Astrocyte (in vitro differentiated cells and primary cell): ENCODE measurements at regions not wholly inside any gene's neighbourhood (a gene's known extent, or its start where the extent isn't known, plus 50 kb on each side); places are given as distances from the start of the nearest gene placed in this dataset.

Experiments used
- DNase-seq: peaks from one replicate; pipeline ENCODE4 v3.0.0-alpha.2; 2010; ENCODE audit warnings: low read depth
- FAIRE-seq: peaks from 2 replicates; lab custom pipeline; 2011; peaks lifted over from hg19 to GRCh38; lab: Jason Lieb, UNC
- H2AFZ ChIP-seq: 2 replicates; pipeline ENCODE4 v1.6.0; 2012; ENCODE audit warnings: low read depth, low read length, inconsistent platforms
- H3K27ac ChIP-seq: 2 replicates; pipeline ENCODE4 v1.5.1; 2011; ENCODE audit warnings: low read depth, low read length, inconsistent platforms
- H3K27me3 ChIP-seq: 2 replicates; pipeline ENCODE4 v1.6.0; 2011; ENCODE audit warnings: low read length, inconsistent platforms; ENCODE audit not compliant: insufficient read depth
- H3K36me3 ChIP-seq: 2 replicates; pipeline ENCODE4 v1.5.1; 2011; ENCODE audit warnings: low read length, inconsistent platforms; ENCODE audit not compliant: insufficient read depth
- H3K4me1 ChIP-seq: 2 replicates; pipeline ENCODE4 v1.5.1; 2011; ENCODE audit warnings: low read length, inconsistent platforms; ENCODE audit not compliant: insufficient read depth
- H3K4me2 ChIP-seq: 2 replicates; pipeline ENCODE4 v1.6.0; 2012; ENCODE audit warnings: low read length, inconsistent platforms
- H3K4me3 ChIP-seq: 2 replicates; pipeline ENCODE4 v1.5.1; 2011; ENCODE audit warnings: low read depth, mild to moderate bottlenecking, low read length, inconsistent platforms; ENCODE audit not compliant: insufficient read depth
- H3K79me2 ChIP-seq: 2 replicates; pipeline ENCODE4 v1.6.0; 2012; ENCODE audit warnings: mild to moderate bottlenecking, low read length, inconsistent platforms; ENCODE audit not compliant: insufficient read depth
- H3K9ac ChIP-seq: 2 replicates; pipeline ENCODE4 v1.6.0; 2012; ENCODE audit warnings: mild to moderate bottlenecking, low read length, inconsistent platforms
- H3K9me3 ChIP-seq: 2 replicates; pipeline ENCODE4 v1.5.1; 2012; ENCODE audit warnings: low read depth, mild to moderate bottlenecking, low read length, inconsistent platforms; ENCODE audit not compliant: insufficient read depth
- H4K20me1 ChIP-seq: 2 replicates; pipeline ENCODE4 v1.6.0; 2012; ENCODE audit warnings: low read length, inconsistent platforms; ENCODE audit not compliant: insufficient read depth
- H3K27ac Mint-ChIP-seq: one replicate; pipeline ENCODE4 v1.8.0; 2021; ENCODE audit warnings: mild to moderate bottlenecking, mixed read lengths; ENCODE audit not compliant: unreplicated experiment
- H3K27me3 Mint-ChIP-seq: one replicate; pipeline ENCODE4 v1.8.0; 2021; ENCODE audit warnings: low read depth, mixed read lengths; ENCODE audit not compliant: unreplicated experiment
- H3K36me3 Mint-ChIP-seq: one replicate; pipeline ENCODE4 v1.8.0; 2021; ENCODE audit warnings: low read depth, mixed read lengths; ENCODE audit not compliant: unreplicated experiment
- H3K4me1 Mint-ChIP-seq: one replicate; pipeline ENCODE4 v1.8.0; 2021; ENCODE audit warnings: low read depth, mixed read lengths; ENCODE audit not compliant: unreplicated experiment
- H3K4me3 Mint-ChIP-seq: one replicate; pipeline ENCODE4 v1.8.0; 2021; ENCODE audit warnings: mild to moderate bottlenecking, moderate library complexity, mixed read lengths; ENCODE audit not compliant: unreplicated experiment
- H3K9me3 Mint-ChIP-seq: one replicate; pipeline ENCODE4 v1.8.0; 2021; ENCODE audit warnings: mild to moderate bottlenecking, mixed read lengths; ENCODE audit not compliant: unreplicated experiment
- EZH2 ChIP-seq: IDR thresholded peaks from 2 replicates; pipeline ENCODE4 v1.6.1; 2012; ENCODE audit warnings: mild to moderate bottlenecking, low read length, inconsistent platforms; ENCODE audit not compliant: insufficient read depth
- TF ChIP-seq, protein P1 (sequence below): IDR thresholded peaks from 2 replicates; pipeline ENCODE4 v1.5.1; 2011; ENCODE audit warnings: low read depth, mild to moderate bottlenecking, inconsistent platforms, low read length, moderate library complexity; ENCODE audit not compliant: insufficient read depth

DNA sequence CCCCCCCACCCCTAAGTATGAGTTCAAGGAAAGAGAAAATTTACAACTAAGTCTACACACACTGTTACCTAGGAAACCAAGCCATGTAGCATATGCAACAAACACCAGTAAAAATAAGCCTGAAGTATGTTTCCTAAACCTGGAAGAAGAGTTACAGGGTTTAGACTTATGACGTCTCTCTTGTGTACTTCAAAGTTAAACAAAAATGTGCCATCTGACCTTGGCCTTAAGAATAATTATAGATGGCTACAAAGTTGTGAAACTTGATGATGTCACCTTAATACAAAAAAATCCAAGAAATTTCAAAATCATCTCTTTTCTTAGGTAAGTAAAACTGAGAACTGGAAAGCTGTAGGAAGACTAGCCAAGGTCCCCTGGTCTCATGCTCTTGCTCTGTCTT, 297.6 kb upstream of the NRXN1 start:
- Histone ChIP-seq H2AFZ (no peak overlapping the region), H4K20me1 (no peaks in the 10 kb centered on the region), H3K79me2 (no peaks in the 10 kb centered on the region), H3K4me3 (no peak overlapping the region), H3K36me3 (no peaks in the 10 kb centered on the region), H3K4me2 (no peak overlapping the region), H3K27me3 (no peaks in the 10 kb centered on the region), H3K9me3 (no peaks in the 10 kb centered on the region), H3K27ac (no peak overlapping the region), H3K4me1 (no peaks in the 10 kb centered on the region), H3K9ac (no peak overlapping the region)
- Mint-ChIP-seq H3K4me1 (no peaks in the 10 kb centered on the region), H3K27me3 (no peaks in the 10 kb centered on the region), H3K36me3 (no peaks in the 10 kb centered on the region), H3K27ac (no peak overlapping the region), H3K4me3 (no peak overlapping the region), H3K9me3 (no peaks in the 10 kb centered on the region)
- DNase-seq (no peak), FAIRE-seq (no peak)
- TF ChIP-seq EZH2, result no peak
- TF ChIP-seq, protein P1, sequence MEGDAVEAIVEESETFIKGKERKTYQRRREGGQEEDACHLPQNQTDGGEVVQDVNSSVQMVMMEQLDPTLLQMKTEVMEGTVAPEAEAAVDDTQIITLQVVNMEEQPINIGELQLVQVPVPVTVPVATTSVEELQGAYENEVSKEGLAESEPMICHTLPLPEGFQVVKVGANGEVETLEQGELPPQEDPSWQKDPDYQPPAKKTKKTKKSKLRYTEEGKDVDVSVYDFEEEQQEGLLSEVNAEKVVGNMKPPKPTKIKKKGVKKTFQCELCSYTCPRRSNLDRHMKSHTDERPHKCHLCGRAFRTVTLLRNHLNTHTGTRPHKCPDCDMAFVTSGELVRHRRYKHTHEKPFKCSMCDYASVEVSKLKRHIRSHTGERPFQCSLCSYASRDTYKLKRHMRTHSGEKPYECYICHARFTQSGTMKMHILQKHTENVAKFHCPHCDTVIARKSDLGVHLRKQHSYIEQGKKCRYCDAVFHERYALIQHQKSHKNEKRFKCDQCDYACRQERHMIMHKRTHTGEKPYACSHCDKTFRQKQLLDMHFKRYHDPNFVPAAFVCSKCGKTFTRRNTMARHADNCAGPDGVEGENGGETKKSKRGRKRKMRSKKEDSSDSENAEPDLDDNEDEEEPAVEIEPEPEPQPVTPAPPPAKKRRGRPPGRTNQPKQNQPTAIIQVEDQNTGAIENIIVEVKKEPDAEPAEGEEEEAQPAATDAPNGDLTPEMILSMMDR, result no peak

DNA sequence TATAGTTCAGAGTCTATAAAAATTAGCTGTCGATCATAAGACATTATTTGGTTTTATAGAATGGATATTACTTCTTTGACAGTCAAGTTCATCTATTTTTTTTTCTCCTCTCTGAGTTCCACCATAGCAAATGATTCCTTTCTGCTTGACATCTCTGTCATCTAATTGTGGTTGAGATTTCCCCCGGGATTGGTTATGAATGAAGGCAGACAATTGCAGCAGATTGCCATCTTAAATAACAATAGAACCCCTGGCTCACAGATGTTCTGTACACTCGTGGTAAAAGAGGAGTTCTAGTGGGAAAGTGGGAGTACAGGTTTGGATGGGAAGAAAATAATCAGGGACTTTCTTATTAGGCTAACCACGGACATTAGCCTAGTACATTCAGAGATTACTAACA, 292.1 kb upstream of the NRXN1 start:
- Histone ChIP-seq H3K27me3 (no peaks in the 10 kb centered on the region), H3K27ac (no peak overlapping the region), H2AFZ (no peak overlapping the region), H3K4me1 (no peaks in the 10 kb centered on the region), H3K4me3 (no peak overlapping the region), H4K20me1 (no peaks in the 10 kb centered on the region), H3K79me2 (no peaks in the 10 kb centered on the region), H3K9ac (no peak overlapping the region), H3K36me3 (no peaks in the 10 kb centered on the region), H3K9me3 (no peaks in the 10 kb centered on the region), H3K4me2 (no peak overlapping the region)
- H3K27ac Mint-ChIP-seq, result no peak overlapping the region
- H3K4me3 Mint-ChIP-seq, result no peak overlapping the region
- no peaks in the 10 kb centered on the region for H3K27me3 Mint-ChIP-seq
- TF ChIP-seq, protein P1, result no peak
- TF ChIP-seq EZH2, result no peak
- H3K4me1 Mint-ChIP-seq, result no peaks in the 10 kb centered on the region
- DNase-seq (no peak), FAIRE-seq (no peak)
- no peaks in the 10 kb centered on the region for H3K9me3 Mint-ChIP-seq
- no peaks in the 10 kb centered on the region for H3K36me3 Mint-ChIP-seq

DNA sequence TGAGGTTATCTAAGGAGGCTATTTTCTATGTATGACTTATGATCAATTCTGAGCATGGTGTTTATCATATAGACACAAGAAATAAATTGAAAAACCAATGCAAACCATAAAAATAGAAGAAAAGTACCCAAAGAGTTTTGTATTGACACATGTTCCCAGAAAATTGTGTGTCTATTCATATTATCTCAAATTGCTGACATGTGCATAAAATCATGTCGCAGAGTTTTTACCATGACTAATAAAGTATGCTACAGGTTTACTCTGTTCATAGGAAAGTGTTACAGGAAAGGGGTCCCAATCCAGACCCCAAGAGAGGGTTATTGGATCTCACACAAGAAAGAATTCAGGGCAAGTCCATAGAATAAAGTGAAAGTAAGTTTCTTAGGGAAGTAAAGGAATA, 290.7 kb upstream of the NRXN1 start:
- H4K20me1 ChIP-seq, result no peaks in the 10 kb centered on the region
- H3K27me3 Mint-ChIP-seq, result no peaks in the 10 kb centered on the region
- H3K27me3 ChIP-seq, result no peaks in the 10 kb centered on the region
- no peaks in the 10 kb centered on the region for H3K36me3 Mint-ChIP-seq
- TF ChIP-seq, protein P1, result no peak
- no peak overlapping the region for H3K4me3 ChIP-seq
- no peak overlapping the region for H2AFZ ChIP-seq
- no peak overlapping the region for H3K27ac Mint-ChIP-seq
- no peaks in the 10 kb centered on the region for H3K9me3 ChIP-seq
- no peaks in the 10 kb centered on the region for H3K4me1 ChIP-seq
- DNase-seq (no peak), FAIRE-seq (no peak)
- H3K4me1 Mint-ChIP-seq, result no peaks in the 10 kb centered on the region
- peaks cover 6% of the 10 kb centered on the region for H3K9me3 Mint-ChIP-seq
- no peaks in the 10 kb centered on the region for H3K36me3 ChIP-seq
- H3K27ac ChIP-seq, result no peak overlapping the region
- H3K9ac ChIP-seq, result no peak overlapping the region
- no peak overlapping the region for H3K4me2 ChIP-seq
- H3K79me2 ChIP-seq, result no peaks in the 10 kb centered on the region
- no peak overlapping the region for H3K4me3 Mint-ChIP-seq
